NT2/D1 (cell line): ENCODE measurements at regions not wholly inside any gene's neighbourhood (a gene's known extent, or its start where the extent isn't known, plus 50 kb on each side); places are given as distances from the start of the nearest gene placed in this dataset.
A peak's percentile ranks its signal among the peaks of the same experiment; 100 is the strongest.

Experiments used
- DNase-seq: peaks from one replicate; pipeline ENCODE4 v3.0.0-alpha.2; 2011; ENCODE audit warnings: low read depth, low spot score
- H3K27me3 ChIP-seq: 2 replicates; pipeline ENCODE4 v1.6.0; 2011; ENCODE audit warnings: mild to moderate bottlenecking; ENCODE audit not compliant: insufficient read length, insufficient read depth
- H3K36me3 ChIP-seq: 2 replicates; pipeline ENCODE4 v1.6.1; 2011; ENCODE audit warnings: mild to moderate bottlenecking, low read length, mixed read lengths; ENCODE audit not compliant: insufficient read depth, insufficient read length
- H3K4me1 ChIP-seq: 2 replicates; pipeline ENCODE4 v1.5.1; 2011; ENCODE audit not compliant: insufficient read depth, insufficient read length
- H3K4me3 ChIP-seq: 2 replicates; pipeline ENCODE4 v1.5.1; 2011; ENCODE audit warnings: low read depth; ENCODE audit not compliant: insufficient read length
- H3K9ac ChIP-seq: 2 replicates; pipeline ENCODE4 v1.6.0; 2011; ENCODE audit warnings: low read depth; ENCODE audit not compliant: insufficient read length
- H3K9me3 ChIP-seq: 2 replicates; pipeline ENCODE4 v1.5.1; 2011; ENCODE audit warnings: mild to moderate bottlenecking, low read length; ENCODE audit not compliant: insufficient read depth
- SUZ12 ChIP-seq: IDR thresholded peaks from 2 replicates; pipeline ENCODE4 v1.6.1; 2011; ENCODE audit not compliant: insufficient read length, insufficient read depth; ENCODE audit errors: extremely low read depth
- YY1 ChIP-seq: IDR thresholded peaks from 2 replicates; pipeline ENCODE4 v1.6.1; 2011; ENCODE audit not compliant: insufficient read length, insufficient read depth
- ZNF274 ChIP-seq: IDR thresholded peaks from 2 replicates; pipeline ENCODE4 v1.6.1; 2011; ENCODE audit warnings: mild to moderate bottlenecking, low read depth, low read length

DNA sequence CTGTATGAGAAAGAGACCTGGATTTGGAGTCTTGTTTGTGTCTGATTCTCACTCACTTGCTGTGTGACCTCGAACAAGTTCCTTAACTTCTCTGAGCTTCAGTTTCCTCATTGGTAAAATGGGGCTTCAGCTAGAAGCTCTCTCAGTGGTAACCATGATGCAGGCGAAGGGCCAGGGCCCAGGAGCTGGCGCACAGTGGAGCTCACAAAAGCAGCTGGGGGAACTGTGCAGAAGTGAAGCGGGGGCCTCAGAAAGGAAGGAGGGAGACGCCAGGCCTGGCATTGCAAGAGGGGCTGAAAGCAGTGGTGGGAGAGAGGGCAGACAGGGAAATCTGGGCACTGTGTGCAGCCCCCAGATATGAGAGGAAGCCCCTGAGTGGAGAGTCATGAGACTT lies 88.9 kb upstream of the RUNX3 start:
- H3K4me1 ChIP-seq, result peaks cover 61% of the 10 kb centered on the region
- no peaks in the 10 kb centered on the region for H3K36me3 ChIP-seq
- no peak for DNase-seq
- no peaks in the 10 kb centered on the region for H3K9me3 ChIP-seq
- TF ChIP-seq ZNF274 (no peak), YY1 (no peak), SUZ12 (no peak)
- H3K27me3 ChIP-seq, result no peaks in the 10 kb centered on the region
- peak overlapping the region; percentile 6 for H3K9ac ChIP-seq
- no peak overlapping the region for H3K4me3 ChIP-seq

DNA sequence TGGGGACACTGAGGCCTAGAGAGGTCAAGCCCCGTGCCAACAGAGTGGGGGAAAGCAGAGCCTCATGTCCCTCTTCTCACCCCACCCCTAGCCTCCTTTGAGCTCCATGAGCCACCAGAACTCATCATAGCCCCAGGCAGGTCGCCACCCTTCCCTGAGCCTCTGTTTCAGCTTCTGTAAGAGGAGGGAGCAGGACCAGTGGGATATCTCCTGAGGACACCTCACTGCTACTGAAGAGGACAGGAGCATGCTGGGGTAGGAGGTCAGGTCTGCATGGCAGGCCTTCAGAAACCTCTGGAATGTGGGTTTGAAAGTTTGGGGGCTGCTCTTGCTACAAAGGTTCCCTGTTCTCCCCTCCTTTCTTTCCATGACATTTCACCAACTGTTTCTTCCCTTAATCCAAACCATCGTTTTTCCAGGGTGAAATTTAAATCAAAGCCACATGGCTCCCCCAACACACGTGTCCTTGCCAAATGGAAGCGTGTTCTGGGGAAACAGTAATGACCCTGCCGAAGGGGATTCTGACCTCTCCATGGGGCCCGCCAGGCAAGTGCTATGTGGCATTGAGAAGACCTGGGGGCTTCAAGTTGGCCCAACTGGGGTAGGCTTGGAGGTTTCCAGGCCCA lies 88.1 kb upstream of the RUNX3 start:
- Histone ChIP-seq H3K9ac (peak overlapping the region; percentile 37), H3K4me3 (no peak overlapping the region), H3K36me3 (no peaks in the 10 kb centered on the region), H3K4me1 (peaks cover 53% of the 10 kb centered on the region), H3K9me3 (no peaks in the 10 kb centered on the region), H3K27me3 (no peaks in the 10 kb centered on the region)
- no peak for DNase-seq
- TF ChIP-seq SUZ12 (no peak), ZNF274 (no peak), YY1 (no peak)

DNA sequence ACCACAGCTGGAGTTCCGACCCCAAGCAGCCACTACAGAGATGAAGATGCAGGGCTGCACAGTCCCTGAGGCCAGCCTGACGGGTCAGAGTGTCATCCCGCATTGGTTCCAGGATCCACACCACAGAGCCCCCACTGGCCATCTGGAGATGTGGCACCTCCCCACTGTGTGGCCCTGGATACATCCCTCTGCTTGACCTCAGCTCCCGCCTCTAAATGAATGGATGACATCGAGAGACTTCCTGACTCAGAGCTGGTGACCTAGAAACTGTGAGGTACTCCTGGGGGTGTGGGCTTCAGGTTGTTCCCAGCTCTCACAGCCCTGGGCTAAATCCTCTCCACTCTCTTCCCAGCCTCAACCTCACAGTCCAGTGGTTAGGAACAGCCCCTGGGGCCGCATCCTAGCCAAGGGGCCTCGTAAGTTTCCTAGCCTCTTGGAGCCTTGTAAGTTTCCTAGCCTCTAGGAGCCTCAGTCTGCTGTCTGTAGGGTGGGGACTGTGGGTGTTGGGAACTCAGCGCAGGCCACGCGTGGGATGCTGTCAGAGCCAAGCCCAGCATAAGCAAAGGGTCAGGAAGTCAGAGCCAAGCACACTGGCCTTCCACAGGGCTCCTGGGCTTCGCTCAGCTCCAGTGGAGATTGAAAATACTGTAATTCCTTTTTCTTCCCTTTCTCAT lies 87.5 kb upstream of the RUNX3 start:
- Histone ChIP-seq H3K27me3 (no peaks in the 10 kb centered on the region), H3K9ac (peak overlapping the region; percentile 39), H3K36me3 (no peaks in the 10 kb centered on the region), H3K4me3 (no peak overlapping the region), H3K9me3 (no peaks in the 10 kb centered on the region), H3K4me1 (peaks cover 52% of the 10 kb centered on the region)
- DNase-seq, result no peak
- TF ChIP-seq YY1 (no peak), SUZ12 (no peak), ZNF274 (no peak)

DNA sequence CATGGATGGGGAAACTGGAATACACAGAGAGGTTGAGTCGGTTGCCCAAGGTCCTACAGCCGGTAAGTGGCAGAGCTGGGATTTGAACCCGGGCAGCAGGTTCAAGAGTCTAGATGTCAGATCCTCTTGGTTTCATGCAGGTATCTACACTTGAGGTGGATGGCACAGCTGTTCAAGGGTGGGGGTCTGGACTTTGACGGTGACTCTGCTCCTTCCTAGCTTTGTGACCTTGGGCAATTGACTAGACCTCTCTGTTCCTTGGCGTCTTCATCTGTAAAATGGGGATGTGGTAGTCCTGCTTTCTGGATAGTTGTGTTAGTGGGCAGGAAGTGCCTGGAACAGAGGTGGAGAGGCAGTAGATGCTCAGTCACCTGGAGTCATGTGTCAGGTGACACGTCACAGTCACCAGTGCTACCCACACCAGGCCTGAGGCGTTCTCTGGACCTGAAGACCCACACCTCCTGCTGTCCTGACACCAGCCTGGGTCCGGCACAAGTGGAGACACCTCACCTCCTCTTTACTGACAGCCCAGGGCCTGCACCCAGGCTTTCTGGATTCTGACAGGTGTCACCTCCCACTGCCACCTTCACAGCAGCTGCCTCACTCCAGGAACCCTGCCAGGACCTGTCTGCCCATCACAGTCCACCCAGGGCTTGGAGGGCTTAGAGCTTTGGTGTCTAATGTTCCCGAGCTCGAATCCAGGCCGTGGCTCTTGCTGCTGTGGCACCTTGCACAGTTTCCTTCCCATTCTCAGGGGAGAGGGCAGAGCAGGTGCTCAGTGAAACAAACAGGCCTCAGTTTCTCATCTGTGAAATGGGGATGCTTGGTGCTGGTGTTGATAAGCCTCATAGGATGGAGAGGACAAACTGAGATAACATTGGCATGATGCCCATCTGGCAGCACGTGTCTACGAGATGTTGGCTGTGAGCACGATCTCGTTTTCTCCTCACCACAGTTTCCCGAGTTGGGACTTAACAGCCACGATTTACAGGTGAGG lies 83.2 kb upstream of the RUNX3 start:
- no peak for DNase-seq
- no peaks in the 10 kb centered on the region for H3K27me3 ChIP-seq
- H3K4me1 ChIP-seq, result peaks cover 29% of the 10 kb centered on the region

DNA sequence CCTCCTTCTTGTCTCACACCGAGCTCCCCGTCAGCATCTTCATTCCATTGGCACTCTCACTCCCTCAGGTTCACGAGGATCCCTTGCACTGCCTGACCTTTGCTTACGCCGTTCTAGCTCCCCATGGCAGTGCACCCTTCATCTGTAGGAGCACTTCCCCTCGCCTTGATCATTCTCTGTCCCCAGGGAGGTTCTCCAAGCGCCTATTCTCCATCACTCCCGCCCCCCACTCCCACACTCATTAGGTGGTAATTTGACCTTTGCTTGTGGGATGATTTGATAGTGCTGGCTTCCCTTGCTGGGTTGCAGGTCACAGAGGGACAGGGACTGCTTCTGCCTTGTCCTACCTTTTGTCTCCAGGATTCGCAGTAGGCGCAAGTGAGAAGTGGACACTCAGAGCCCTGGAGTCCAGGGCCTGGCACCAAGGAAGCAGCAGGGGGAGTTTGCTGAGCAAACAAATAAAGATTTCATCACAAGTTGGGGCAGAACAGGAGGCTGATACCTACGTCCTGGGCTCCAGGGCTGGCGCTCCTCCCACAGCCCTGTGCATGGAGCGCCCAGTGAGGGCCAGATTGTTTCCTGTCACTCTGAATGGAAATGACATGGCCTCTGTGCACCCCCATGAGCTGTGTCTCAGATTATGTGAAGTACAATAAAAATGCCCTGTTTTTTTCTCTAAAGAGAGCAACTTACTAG lies 82.0 kb upstream of the RUNX3 start:
- Histone ChIP-seq H3K27me3 (no peaks in the 10 kb centered on the region), H3K36me3 (no peaks in the 10 kb centered on the region), H3K4me3 (no peak overlapping the region), H3K9me3 (no peaks in the 10 kb centered on the region), H3K9ac (peak overlapping the region; percentile 36), H3K4me1 (peaks cover 23% of the 10 kb centered on the region)
- DNase-seq, result no peak
- no peak for TF ChIP-seq SUZ12
- no peak for TF ChIP-seq ZNF274
- TF ChIP-seq YY1, result no peak

More for the DNA sequence above, 83.2 kb upstream of the RUNX3 start:
- no peaks in the 10 kb centered on the region for H3K36me3 ChIP-seq
- no peaks in the 10 kb centered on the region for H3K9me3 ChIP-seq
- H3K4me3 ChIP-seq, result no peak overlapping the region
- TF ChIP-seq YY1 (no peak), SUZ12 (no peak), ZNF274 (no peak)
- H3K9ac ChIP-seq, result no peak overlapping the region

DNA sequence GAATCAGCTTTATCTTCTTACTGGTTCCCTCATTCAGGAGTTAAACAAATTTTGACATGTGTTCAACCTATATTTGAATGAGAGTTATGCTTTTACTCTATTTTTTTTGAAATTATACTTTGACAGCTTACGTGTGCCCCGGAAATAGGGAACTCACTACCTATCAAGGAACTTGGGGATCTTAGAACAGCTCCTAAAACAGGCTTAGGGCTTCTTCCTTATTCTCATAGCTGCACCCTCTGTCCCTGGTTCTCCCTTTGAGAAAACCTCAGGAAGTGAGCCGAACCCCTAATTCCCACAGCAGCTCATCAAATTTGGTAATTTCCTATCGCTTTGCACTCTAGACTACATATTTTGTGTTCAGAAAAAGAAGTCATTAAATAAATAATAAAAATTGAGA lies 81.2 kb upstream of the RUNX3 start:
- Histone ChIP-seq H3K9ac (no peak overlapping the region), H3K9me3 (no peaks in the 10 kb centered on the region)

More for the DNA sequence above, 81.2 kb upstream of the RUNX3 start:
- peaks cover 25% of the 10 kb centered on the region for H3K4me1 ChIP-seq
- TF ChIP-seq ZNF274 (no peak), YY1 (no peak), SUZ12 (no peak)
- H3K36me3 ChIP-seq, result no peaks in the 10 kb centered on the region
- H3K4me3 ChIP-seq, result no peak overlapping the region
- DNase-seq, result no peak
- H3K27me3 ChIP-seq, result no peaks in the 10 kb centered on the region
